BLaER1 treated with 17β-estradiol and CSF1 and Interleukin-3, amounts not matched to agents 10 nM and 100 nM (cell line): ENCODE measurements at regions not wholly inside any gene's neighbourhood (a gene's known extent, or its start where the extent isn't known, plus 50 kb on each side); places are given as distances from the start of the nearest gene placed in this dataset.
"Not testable (repeated sequence)": the region's sequence is repeated elsewhere in the genome, so short reads cannot be mapped to it uniquely, and the experiment has no call there.

ENCODE experiments used
- H3K27ac ChIP-seq, 11 experiments: shearing (Covaris generic); formaldehyde crosslinking; 2 replicates each; pipeline ENCODE4 v1.8.1; 2022
- H3K27me3 ChIP-seq, 11 experiments: shearing (Covaris generic); formaldehyde crosslinking; 2 replicates each; pipeline ENCODE4 v1.8.1; 2022
- H3K36me3 ChIP-seq, 11 experiments: shearing (Covaris generic); formaldehyde crosslinking; 2 replicates each; pipeline ENCODE4 v1.8.1; 2022
- H3K4me1 ChIP-seq, 10 experiments: shearing (Covaris generic); formaldehyde crosslinking; 2 replicates each; pipeline ENCODE4 v1.8.1; 2022
- H3K4me2 ChIP-seq, 11 experiments: shearing (Covaris generic); formaldehyde crosslinking; 2 replicates each; pipeline ENCODE4 v1.8.1; 2022
- H3K4me3 ChIP-seq, 10 experiments: shearing (Covaris generic); formaldehyde crosslinking; 2 replicates each; pipeline ENCODE4 v1.8.1; 2022
- H3K9ac ChIP-seq, 11 experiments: shearing (Covaris generic); formaldehyde crosslinking; 2 replicates each; pipeline ENCODE4 v1.8.1; 2022
- H3K9me3 ChIP-seq, 11 experiments: shearing (Covaris generic); formaldehyde crosslinking; replicated peaks in 1 of 11; 2 replicates each; pipeline ENCODE4 v1.8.1; 2022
- H4K20me1 ChIP-seq, 11 experiments: shearing (Covaris generic); formaldehyde crosslinking; 2 replicates each; pipeline ENCODE4 v1.8.1; 2022
- Cebpa-rat ChIP-seq, 11 experiments: shearing (Covaris generic); IDR thresholded peaks; 2 replicates each; pipeline ENCODE4 v1.8.1; 2022

- no peak overlapping the region for H3K9ac ChIP-seq
- no peaks in the 10 kb centered on the region for H3K36me3 ChIP-seq
- H3K4me3 ChIP-seq = no peak overlapping the region
- no peak for TF ChIP-seq Cebpa-rat (IDR thresholded peaks at IDR 0.05)
- no peaks in the 10 kb centered on the region for H3K9me3 ChIP-seq
- H3K4me2 ChIP-seq = no peak overlapping the region
- peaks cover 0 to 7% (median 6%) of the 10 kb centered on the region in 10 experiments; a peak in 10 of 20 replicates for H3K4me1 ChIP-seq
- no peaks in the 10 kb centered on the region for H4K20me1 ChIP-seq
- no peak overlapping the region for H3K27ac ChIP-seq
- H3K27me3 ChIP-seq = no peaks in the 10 kb centered on the region
Observed at GRCh38 chr7:119711104-119711503, 561.9 kb upstream of the KCND2 start.

GRCh38 chr7:119712886-119713462 is 560.0 kb upstream of the KCND2 start:
- Histone ChIP-seq H3K27ac (no peak overlapping the region), H3K4me3 (no peak overlapping the region), H3K9me3 (no peaks in the 10 kb centered on the region), H3K9ac (no peak overlapping the region), H3K4me2 (no peak overlapping the region), H3K36me3 (no peaks in the 10 kb centered on the region), H3K4me1 (no peaks in the 10 kb centered on the region), H3K27me3 (no peaks in the 10 kb centered on the region), H4K20me1 (no peaks in the 10 kb centered on the region)
- no peak for TF ChIP-seq Cebpa-rat (IDR thresholded peaks at IDR 0.05)

- H3K9me3 ChIP-seq = no peaks in the 10 kb centered on the region
- H4K20me1 ChIP-seq = no peaks in the 10 kb centered on the region
- H3K27me3 ChIP-seq = no peaks in the 10 kb centered on the region
- no peak overlapping the region for H3K4me2 ChIP-seq
- no peak overlapping the region for H3K9ac ChIP-seq
- no peaks in the 10 kb centered on the region for H3K4me1 ChIP-seq
- no peak for TF ChIP-seq Cebpa-rat (IDR thresholded peaks at IDR 0.05)
- H3K4me3 ChIP-seq = no peak overlapping the region
- no peaks in the 10 kb centered on the region for H3K36me3 ChIP-seq
- no peak overlapping the region for H3K27ac ChIP-seq
Observed at GRCh38 chr7:119713606-119714005, 559.4 kb upstream of the KCND2 start.

GRCh38 chr7:119720541-119720940 is 552.4 kb upstream of the KCND2 start:
- Histone ChIP-seq H3K4me3 (no peak overlapping the region), H4K20me1 (no peaks in the 10 kb centered on the region), H3K4me1 (no peaks in the 10 kb centered on the region), H3K4me2 (no peak overlapping the region), H3K27me3 (no peaks in the 10 kb centered on the region), H3K9me3 (no peaks in the 10 kb centered on the region), H3K36me3 (no peaks in the 10 kb centered on the region), H3K9ac (no peak overlapping the region), H3K27ac (no peak overlapping the region)
- TF ChIP-seq Cebpa-rat (IDR thresholded peaks at IDR 0.05) = no peak

- no peaks in the 10 kb centered on the region for H3K27me3 ChIP-seq
- no peaks in the 10 kb centered on the region for H4K20me1 ChIP-seq
- TF ChIP-seq Cebpa-rat (IDR thresholded peaks at IDR 0.05) = no peak
- H3K9me3 ChIP-seq = no peaks in the 10 kb centered on the region
- H3K4me1 ChIP-seq = no peaks in the 10 kb centered on the region
- H3K4me3 ChIP-seq = no peak overlapping the region
- no peak overlapping the region for H3K4me2 ChIP-seq
- H3K36me3 ChIP-seq = no peaks in the 10 kb centered on the region
- no peak overlapping the region for H3K27ac ChIP-seq
- H3K9ac ChIP-seq = no peak overlapping the region
Observed at GRCh38 chr7:119724041-119724792, 548.8 kb upstream of the KCND2 start.

- H3K9ac ChIP-seq = no peak overlapping the region
- H3K4me1 ChIP-seq = no peaks in the 10 kb centered on the region
- no peak overlapping the region for H3K27ac ChIP-seq
- no peaks in the 10 kb centered on the region for H4K20me1 ChIP-seq
- H3K4me3 ChIP-seq = no peak overlapping the region
- TF ChIP-seq Cebpa-rat (IDR thresholded peaks at IDR 0.05) = no peak
- H3K4me2 ChIP-seq = no peak overlapping the region
- H3K9me3 ChIP-seq = no peaks in the 10 kb centered on the region
- H3K36me3 ChIP-seq = no peaks in the 10 kb centered on the region
- no peaks in the 10 kb centered on the region for H3K27me3 ChIP-seq
Observed at GRCh38 chr7:119733127-119733879, 539.7 kb upstream of the KCND2 start.

GRCh38 chr7:119737390-119737789 is 535.6 kb upstream of the KCND2 start:
- TF ChIP-seq Cebpa-rat (IDR thresholded peaks at IDR 0.05) = no peak
- Histone ChIP-seq H3K27me3 (no peaks in the 10 kb centered on the region), H3K36me3 (no peaks in the 10 kb centered on the region), H4K20me1 (no peaks in the 10 kb centered on the region), H3K9me3 (no peaks in the 10 kb centered on the region), H3K4me2 (no peak overlapping the region), H3K4me3 (no peak overlapping the region), H3K4me1 (no peaks in the 10 kb centered on the region), H3K27ac (no peak overlapping the region), H3K9ac (no peak overlapping the region)

GRCh38 chr7:119745280-119745679 is 527.7 kb upstream of the KCND2 start:
- H3K4me3 ChIP-seq, H3K4me2 ChIP-seq, H3K9me3 ChIP-seq, H3K27me3 ChIP-seq, H3K9ac ChIP-seq, H3K36me3 ChIP-seq, H3K27ac ChIP-seq, H3K4me1 ChIP-seq, H4K20me1 ChIP-seq: not testable (repeated sequence)

GRCh38 chr7:119748251-119748860 is 524.6 kb upstream of the KCND2 start:
- H4K20me1 ChIP-seq = no peaks in the 10 kb centered on the region
- no peak overlapping the region for H3K9ac ChIP-seq
- no peak overlapping the region for H3K4me2 ChIP-seq
- no peaks in the 10 kb centered on the region for H3K36me3 ChIP-seq
- H3K9me3 ChIP-seq = no peaks in the 10 kb centered on the region
- H3K27ac ChIP-seq = no peak overlapping the region
- no peaks in the 10 kb centered on the region for H3K27me3 ChIP-seq
- no peak overlapping the region for H3K4me3 ChIP-seq
- TF ChIP-seq Cebpa-rat (IDR thresholded peaks at IDR 0.05) = no peak
- no peaks in the 10 kb centered on the region for H3K4me1 ChIP-seq
